Prostate gland (tissue), 2 donors: ENCODE measurements at regions not wholly inside any gene's neighbourhood (a gene's known extent, or its start where the extent isn't known, plus 50 kb on each side); places are given as distances from the start of the nearest gene placed in this dataset.

Source experiments
- CTCF ChIP-seq, 4 experiments: fragments of 200-600 bp in 2 of 4; fragments of 450-650 bp in 2 of 4; sonication (generic) in 2 of 4; IDR thresholded peaks; 1 replicate in 3 of 4; 2 replicates in 1 of 4; pipeline ENCODE4 v1.5.1; 2016 to 2019; ENCODE audit warnings: antibody characterized with exemption in 4 of 4, mild to moderate bottlenecking in 2 of 4, moderate library complexity in 2 of 4
- POLR2A ChIP-seq: fragments of 450-650 bp; IDR thresholded peaks from one replicate; pipeline ENCODE4 v1.6.1; 2016; ENCODE audit warnings: antibody characterized with exemption, mild to moderate bottlenecking

- no peak for TF ChIP-seq CTCF (IDR thresholded peaks at IDR 0.05)
- TF ChIP-seq POLR2A: no peak
Measured at GRCh38 chr7:112880818-112881418, 90.7 kb upstream of the TMEM168 start.
